DMS153 (cell line): ENCODE measurements at regions not wholly inside any gene's neighbourhood (a gene's known extent, or its start where the extent isn't known, plus 50 kb on each side); places are given as distances from the start of the nearest gene placed in this dataset.

ENCODE experiments used
- DNase-seq: peaks from one replicate; lab custom pipeline; 2025; lab: John Stamatoyannopoulos, UW

DNA sequence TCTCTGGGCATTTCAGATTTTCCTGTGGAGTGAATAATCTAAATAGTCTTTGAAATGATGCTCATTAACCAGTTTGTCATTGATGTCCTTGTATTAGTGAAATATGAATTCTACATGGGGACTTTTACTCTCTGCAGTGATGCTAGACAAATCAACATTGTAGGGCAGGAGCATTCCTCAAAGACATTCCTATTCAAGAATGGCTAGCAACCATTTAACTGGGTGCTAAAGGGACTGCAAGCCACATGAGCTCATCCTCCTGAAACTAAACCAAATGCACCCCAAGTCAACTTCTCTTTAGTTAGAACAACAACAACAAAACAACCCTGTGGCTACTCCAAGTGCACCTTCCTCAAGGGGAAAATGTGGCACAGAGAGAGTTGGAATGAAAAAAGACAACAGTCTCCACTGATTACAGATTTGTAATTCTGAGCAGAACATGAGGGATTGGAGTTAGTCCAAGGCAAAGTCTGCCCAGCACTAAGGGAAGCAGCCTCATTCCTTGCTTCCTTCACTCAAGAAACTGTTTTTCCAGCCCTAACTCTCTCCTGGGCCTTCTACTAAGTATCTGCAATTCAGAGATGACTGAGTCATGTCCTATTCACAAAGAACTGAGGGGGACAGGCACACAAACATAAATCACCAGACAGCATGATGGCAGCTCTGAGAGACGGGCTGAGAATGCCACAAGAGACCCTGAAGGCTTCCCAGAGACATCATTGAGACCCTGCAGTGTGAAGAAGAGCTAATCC is 82.0 kb upstream of the WWC1 start:
- DNase-seq: no peak

DNA sequence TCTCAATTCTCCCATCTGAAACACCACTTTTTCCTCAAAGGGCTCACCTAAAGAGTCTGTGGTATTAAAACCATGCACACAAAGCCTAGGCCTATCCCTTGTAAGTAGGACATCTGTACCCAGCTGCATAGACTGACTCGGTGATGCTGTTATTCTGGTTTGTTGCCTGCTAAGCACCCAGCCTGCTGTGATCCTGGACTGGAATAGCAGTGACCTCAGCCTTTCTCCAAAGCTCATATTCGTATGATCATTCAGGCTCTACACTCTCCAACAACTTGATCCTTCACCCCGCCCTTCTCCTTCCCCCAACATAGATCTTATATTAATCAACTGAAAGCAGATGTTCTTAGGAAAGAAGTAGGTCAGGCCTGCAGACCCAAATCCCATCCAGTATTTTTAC is 81.4 kb upstream of the WWC1 start:
- DNase-seq: no peak

DNA sequence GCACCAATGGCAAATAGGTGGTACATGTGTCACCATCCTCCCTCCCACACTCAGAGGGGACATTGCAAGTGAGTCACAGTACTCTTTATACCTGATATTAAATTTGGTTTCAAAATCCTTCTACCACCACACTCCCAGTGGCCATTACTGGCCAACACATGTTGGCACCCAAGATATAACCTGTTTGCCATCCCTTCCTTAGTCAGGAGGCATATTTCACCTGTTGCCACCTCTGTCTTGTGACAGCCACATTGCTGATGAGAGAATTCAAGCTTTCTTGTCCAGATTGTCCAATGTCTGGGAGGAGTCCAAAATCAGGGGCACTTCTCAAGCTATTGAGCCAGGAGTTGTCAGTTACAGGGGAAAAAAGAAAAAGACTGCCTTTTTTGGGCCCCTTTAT is 80.2 kb upstream of the WWC1 start:
- no peak for DNase-seq

DNA sequence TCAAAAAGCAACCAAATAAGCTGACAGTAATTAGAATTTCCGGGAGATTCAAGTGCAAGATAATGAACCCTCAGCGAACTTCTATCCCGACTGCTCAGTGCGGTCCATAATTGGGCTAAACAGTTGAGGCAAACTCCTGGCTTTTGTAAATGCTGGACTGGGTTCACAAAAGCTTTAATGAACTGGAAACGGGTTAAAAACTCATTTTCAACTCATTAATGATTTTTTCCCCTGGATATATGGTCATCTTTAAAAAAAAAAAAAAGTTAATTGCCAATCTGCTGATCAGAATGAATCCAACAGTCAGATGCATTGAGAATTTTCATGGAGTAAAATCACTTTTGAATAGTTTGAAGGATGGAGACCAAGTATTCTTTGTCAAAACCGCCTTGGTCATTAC is 79.5 kb upstream of the WWC1 start:
- no peak for DNase-seq

DNA sequence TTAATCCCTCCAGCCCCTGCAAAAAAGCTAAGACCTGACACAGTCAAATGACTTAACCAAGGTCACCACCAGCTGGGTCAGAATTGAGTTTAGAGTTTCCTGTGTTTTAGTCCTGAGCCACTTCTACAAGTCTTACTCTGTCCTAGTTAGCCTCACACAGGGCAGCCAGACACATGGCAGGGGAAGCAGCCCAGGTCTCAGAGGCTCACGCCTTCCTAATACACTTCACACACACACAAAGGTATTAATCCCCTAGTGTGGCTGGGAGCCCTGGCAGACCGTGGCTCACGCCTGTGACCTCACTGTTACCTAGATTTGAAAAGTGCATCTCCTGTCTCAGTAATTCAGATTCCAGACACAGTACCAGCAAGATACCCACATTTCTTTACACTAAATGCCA is 77.4 kb upstream of the WWC1 start:
- no peak for DNase-seq

DNA sequence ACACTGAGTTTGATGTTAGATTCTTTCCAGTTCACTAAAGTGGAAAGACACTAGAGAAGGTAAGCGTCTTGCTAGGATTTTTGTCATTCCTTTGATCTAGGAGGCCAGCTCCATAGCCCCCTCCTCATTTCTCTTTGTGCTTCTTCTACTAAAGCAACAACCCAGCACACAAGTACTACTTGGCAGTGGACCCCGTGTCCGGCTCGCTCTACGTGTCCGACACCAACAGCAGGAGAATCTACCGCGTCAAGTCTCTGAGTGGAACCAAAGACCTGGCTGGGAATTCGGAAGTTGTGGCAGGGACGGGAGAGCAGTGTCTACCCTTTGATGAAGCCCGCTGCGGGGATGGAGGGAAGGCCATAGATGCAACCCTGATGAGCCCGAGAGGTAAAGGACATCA is 76.6 kb upstream of the WWC1 start:
- no peak for DNase-seq

DNA sequence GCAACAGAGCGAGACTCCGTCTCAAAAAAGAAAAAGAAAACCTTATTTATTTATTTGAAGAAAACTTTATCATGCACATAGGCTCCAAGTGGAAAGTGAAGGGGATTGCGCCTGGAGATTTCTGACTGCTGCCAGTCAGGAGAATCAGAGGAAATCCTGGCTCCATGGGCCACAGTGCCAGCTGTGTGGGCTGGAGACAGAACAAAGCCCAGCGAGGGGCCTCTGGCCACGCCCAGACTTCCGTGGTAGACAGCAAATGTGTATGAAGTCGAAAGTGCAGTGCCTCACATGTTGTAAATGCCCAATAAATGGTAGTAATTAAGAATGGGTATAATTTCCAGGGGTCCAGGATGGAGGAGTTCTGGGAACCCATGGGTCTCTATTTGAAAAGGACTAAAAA is 75.8 kb upstream of the WWC1 start:
- DNase-seq: no peak

DNA sequence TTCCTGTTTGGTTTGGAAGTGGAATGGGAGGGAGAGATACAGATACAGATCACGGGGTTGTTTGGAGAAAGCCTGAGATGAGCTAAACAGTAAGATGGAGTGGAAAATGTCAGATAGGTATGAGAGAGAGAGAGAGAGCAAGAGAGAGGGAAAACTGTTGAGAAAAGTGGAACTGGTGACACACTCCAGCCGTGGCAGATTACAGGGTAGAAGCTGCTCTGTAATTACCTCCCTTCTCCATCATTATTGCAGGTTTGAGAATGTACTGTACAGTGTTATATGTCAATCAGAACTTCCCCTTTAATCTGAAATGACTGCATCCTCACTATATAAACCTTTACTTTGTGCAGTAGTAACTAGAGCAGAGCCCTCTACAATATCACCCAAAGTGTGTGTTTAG is 74.5 kb upstream of the WWC1 start:
- DNase-seq: no peak

DNA sequence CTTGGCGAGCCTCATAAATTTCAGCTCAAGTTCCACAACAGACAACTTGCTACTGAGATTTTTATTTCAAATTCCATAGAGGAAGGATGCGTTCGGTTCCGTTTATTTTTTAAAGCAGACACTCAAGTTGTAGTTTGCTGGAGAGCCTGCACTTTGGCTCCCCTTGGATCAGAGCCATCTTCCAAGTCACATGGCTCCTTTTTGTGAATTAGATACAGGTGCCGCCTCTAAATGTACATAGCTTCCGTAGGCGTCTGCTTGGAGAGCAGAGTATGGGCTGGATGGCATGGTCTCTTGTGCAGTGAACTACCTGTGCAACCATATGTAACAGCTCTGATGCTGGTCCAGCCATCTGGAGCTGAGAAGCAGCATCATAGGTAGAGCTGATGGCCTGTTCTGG is 73.9 kb upstream of the WWC1 start:
- peak; percentile 47 for DNase-seq

DNA sequence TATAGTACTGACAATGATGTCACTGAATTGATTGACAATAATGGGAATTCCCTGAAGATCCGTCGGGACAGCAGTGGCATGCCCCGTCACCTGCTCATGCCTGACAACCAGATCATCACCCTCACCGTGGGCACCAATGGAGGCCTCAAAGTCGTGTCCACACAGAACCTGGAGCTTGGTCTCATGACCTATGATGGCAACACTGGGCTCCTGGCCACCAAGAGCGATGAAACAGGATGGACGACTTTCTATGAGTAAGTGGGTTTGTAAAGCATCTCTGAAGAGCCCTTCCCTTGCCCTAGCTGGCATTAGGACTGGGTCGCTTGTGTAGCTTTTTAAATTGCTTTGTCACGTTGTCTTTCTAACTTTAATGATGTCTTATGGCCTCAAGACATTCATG is 72.7 kb upstream of the WWC1 start:
- DNase-seq: no peak

DNA sequence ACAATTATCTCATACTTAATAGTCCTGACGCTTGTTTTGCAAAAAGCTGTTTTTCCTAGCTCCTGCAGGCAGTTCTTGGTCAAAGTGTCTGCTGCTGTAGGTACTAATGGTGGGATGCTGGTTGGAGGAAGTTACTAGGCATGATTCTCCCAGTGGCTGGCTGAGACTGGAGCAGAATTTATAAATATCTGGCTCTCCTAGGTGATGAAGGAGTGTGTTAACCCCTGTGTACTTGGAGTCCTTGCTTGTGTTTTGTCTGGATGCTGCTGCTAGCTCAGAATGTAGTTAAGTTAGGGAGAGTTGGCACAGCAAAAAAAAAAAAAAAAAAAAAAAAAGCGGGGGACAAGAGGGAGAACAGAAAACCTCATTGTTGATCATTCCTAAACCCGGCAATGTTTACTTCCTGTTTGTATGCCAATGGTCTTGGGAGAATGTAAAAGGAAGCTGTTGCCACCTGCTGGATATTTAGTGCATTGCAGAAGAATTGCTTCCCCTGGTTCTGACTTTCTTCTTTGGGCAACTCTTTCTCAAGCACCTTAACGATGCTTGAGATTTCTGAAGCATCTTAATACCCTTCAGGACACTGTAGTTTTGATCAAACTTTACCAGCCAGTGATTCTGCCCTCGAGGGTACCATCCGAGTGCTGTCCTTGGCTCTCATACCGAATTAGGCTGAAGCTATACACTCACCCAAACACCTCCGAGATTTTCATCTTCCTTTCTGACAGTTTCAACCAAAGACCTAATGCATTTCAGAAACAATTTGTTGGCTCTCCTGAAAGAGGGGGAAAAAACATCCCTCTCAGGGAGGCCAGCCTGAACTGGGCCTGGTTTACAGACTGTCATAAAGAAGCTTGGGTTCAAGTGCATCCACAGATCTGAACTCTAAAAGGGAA is 71.7 kb upstream of the WWC1 start:
- peak; percentile 29 for DNase-seq

DNA sequence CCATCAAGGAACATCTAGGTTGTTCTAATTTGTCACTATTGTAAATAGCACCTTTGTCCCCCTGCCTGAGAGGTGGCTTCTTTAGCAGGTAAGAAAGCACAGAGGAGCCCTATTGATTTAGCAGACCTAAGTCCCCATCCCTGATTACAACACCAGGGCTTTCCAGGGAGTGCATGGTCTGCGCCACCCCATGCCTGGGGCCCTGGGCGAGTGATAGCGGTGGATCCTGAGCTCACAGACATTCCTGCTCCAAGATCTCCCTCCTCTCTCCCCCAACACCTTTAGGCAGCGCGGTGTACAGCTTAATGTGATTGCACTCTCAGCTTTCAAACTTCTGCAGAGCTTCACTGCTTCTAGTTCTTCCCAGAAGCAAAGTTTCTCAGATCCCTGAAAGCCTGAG is 67.4 kb upstream of the WWC1 start:
- DNase-seq: no peak

DNA sequence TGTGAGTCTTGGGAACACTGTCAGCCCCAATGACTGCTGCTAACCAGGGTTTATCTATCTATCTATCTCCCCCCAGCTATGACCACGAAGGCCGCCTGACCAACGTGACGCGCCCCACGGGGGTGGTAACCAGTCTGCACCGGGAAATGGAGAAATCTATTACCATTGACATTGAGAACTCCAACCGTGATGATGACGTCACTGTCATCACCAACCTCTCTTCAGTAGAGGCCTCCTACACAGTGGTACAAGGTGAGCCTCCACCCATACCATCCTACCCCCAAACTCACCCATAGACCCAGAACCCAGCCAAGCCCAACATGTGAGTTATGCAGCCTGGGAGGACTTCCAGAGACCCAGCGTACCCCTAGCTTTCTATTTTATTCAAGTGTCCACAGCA is 65.4 kb upstream of the WWC1 start:
- no peak for DNase-seq

DNA sequence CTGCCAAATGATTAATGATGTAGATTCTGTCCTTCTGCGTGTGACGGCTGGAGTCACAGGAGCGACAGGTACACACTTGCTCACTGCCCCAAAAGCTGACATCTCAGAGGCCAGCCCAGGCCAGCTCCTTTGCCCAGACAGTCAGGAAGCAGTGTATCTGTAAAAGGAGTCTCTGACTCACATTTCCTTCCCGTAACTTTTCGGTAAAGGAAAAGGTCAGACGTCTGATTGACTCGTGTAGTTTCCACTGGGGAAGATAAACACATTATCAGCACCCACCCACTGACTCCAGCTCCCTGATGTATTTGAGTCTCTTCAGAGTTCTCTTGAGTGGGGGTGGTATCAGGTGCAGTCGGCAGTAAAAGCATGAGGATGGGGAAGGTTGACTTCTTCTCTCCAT is 64.4 kb upstream of the WWC1 start:
- no peak for DNase-seq

DNA sequence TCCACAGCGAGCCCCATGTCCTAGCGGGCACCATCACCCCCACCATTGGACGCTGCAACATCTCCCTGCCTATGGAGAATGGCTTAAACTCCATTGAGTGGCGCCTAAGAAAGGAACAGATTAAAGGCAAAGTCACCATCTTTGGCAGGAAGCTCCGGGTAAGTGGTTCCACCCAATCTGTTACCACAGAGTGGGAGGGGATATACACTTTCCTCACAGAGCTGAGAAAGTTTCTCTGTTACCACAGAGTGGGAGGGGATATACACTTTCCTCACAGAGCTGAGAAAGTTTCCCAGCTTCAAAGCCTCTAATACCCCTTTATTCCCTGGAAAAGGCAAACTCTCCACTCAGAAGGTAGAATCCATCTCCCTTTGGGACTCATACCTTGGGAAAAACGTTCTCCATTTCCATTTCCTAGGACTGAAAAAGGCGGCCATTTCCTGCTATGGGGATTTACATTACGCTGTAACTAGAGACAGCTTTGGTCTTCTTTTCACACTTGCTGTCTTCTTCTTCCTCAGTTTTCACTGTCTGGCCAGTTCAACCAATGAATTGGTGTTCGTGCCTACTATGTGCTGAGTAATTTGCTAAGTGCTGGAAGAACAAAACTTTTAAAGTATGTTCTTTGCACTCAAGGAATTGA is 63.4 kb upstream of the WWC1 start:
- DNase-seq: no peak

DNA sequence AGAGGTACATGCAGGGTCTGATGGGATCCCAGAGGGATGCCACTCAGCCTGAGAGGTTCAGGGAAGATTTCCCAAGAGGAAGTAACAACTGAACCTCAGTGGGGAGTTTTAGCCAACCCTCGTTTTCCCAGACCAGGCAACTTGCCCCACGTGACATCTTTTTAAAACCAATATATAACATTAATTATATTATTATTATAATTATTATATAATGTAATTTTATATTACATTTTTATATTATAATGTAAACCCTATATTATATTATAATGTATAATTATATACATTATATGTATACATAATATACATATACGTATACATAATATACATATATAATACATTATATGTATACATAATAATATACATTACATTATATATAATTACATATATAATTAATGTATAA is 62.8 kb upstream of the WWC1 start:
- no peak for DNase-seq

DNA sequence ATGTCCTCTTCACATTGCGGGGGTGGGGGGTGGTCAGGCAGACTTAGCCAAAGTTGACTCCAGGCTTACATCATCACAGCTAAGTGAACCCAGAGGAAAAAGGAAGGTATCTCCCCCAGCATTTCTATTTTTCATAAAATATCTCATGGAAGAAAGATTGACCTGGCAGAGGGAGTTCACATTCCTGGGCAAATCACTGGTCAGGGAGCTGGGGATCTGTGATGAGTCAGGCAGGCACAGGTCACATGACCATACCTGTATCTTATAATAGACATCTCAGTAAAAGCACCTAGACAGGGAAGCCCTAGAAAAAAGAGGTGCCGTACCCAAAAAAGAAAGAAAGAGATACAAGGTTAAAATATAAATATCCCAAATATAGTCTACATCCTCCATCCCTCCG is 57.3 kb upstream of the WWC1 start:
- no peak for DNase-seq

DNA sequence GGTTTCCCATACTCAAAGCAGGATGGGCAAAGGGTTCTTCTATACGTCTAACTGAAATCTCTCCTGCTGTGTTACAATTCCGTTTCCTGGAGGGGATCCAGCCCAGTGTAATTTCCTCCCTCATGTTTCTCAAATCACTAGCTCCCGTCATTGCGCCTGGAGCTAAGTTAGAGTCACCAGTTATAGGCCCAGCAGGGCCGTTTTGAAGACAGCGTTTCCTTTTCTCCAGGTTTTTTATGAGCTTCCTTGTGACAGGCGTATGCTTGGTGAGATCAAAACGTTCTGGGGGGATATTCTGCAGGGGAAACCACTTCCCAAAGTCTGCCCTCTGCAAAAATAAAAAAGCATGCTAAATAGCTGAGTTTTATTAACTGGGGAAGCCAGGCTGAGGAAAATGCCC is 53.0 kb upstream of the WWC1 start:
- no peak for DNase-seq

DNA sequence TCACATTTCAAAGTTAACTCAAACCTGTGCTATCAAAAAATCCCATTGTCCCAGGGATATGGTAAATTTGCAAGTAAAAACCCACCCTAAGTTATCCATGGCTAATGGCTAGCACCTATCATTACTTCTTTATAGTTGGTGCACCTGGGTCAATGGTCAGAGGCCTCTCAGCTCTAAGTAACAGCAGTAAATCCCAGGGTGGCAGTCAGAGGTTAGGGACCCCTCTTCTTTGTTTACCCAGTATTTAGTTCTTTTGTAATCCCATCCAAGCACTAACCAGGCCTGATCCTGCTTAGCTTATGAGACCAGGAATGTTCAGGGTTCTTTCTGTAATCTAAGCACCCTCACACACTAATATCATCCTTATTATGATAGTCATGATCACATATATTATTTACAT is 52.1 kb upstream of the WWC1 start:
- no peak for DNase-seq
